HG02884 (cell line): ENCODE measurements at regions not wholly inside any gene's neighbourhood (a gene's known extent, or its start where the extent isn't known, plus 50 kb on each side); places are given as distances from the start of the nearest gene placed in this dataset.
"Not testable (repeated sequence)": the region's sequence is repeated elsewhere in the genome, so short reads cannot be mapped to it uniquely, and the experiment has no call there.

Experiments
- ATAC-seq: cut with Tn5 transposase; IDR thresholded peaks from one replicate; pipeline ENCODE4 v1.9.1; 2021; ENCODE audit warnings: mild to moderate bottlenecking, moderate library complexity; ENCODE audit not compliant: unreplicated experiment

GRCh38 chr10:37582237-37582636 lies 275.2 kb downstream of the ZNF248 start:
- no peak for ATAC-seq

GRCh38 chr10:37576154-37576553 lies 281.3 kb downstream of the ZNF248 start:
- ATAC-seq, result no peak

GRCh38 chr10:37572206-37572605 lies 285.2 kb downstream of the ZNF248 start:
- ATAC-seq, result no peak

GRCh38 chr10:37566332-37566731 lies 291.1 kb downstream of the ZNF248 start:
- ATAC-seq, result no peak

- ATAC-seq, result no peak
Measured at GRCh38 chr10:37563715-37564108, 293.7 kb downstream of the ZNF248 start.

GRCh38 chr10:37563107-37563714 lies 294.2 kb downstream of the ZNF248 start:
- ATAC-seq, result no peak

- ATAC-seq, result no peak
Measured at GRCh38 chr10:37552881-37553280, 304.5 kb downstream of the ZNF248 start.

GRCh38 chr10:37549054-37549453 lies 308.4 kb downstream of the ZNF248 start:
- no peak for ATAC-seq

- ATAC-seq, result no peak
Measured at GRCh38 chr10:37535459-37536246, 321.8 kb downstream of the ZNF248 start.

- ATAC-seq, result no peak
Measured at GRCh38 chr10:37534166-37534565, 323.2 kb downstream of the ZNF248 start.

GRCh38 chr10:37525410-37525809 lies 332.0 kb downstream of the ZNF248 start:
- not testable (repeated sequence) for ATAC-seq

GRCh38 chr10:37520488-37520887 lies 336.9 kb downstream of the ZNF248 start:
- no peak for ATAC-seq

- ATAC-seq, result not testable (repeated sequence)
Measured at GRCh38 chr10:37510520-37510919, 346.9 kb downstream of the ZNF248 start.

GRCh38 chr10:37496061-37496460 lies 361.3 kb downstream of the ZNF248 start:
- no peak for ATAC-seq

- ATAC-seq, result no peak
Measured at GRCh38 chr10:37495415-37495814, 362.0 kb downstream of the ZNF248 start.

GRCh38 chr10:37493185-37493796 lies 364.1 kb downstream of the ZNF248 start:
- not testable (repeated sequence) for ATAC-seq

GRCh38 chr10:37490266-37490665 lies 364.9 kb downstream of the ANKRD30A start:
- no peak for ATAC-seq

GRCh38 chr10:37489658-37490003 lies 364.2 kb downstream of the ANKRD30A start:
- no peak for ATAC-seq

- ATAC-seq, result no peak
Measured at GRCh38 chr10:37488792-37489657, 363.6 kb downstream of the ANKRD30A start.

- not testable (repeated sequence) for ATAC-seq
Measured at GRCh38 chr10:37480596-37480995, 355.2 kb downstream of the ANKRD30A start.

GRCh38 chr10:37479469-37479868 lies 354.1 kb downstream of the ANKRD30A start:
- ATAC-seq, result no peak
